ENCODE measurements at regions not wholly inside any gene's neighbourhood (a gene's known extent, or its start where the extent isn't known, plus 50 kb on each side); places are given as distances from the start of the nearest gene placed in this dataset.
A peak's percentile ranks its signal among the peaks of the same experiment; 100 is the strongest.

- no peak overlapping the region for H3K27ac Mint-ChIP-seq
- H3K4me3 Mint-ChIP-seq, result no peak overlapping the region
- peaks cover 5 to 79% (median 61%) of the 10 kb centered on the region in 3 donors for H3K27me3 Mint-ChIP-seq
- H3K36me3 Mint-ChIP-seq, result no peaks in the 10 kb centered on the region
- H3K4me1 Mint-ChIP-seq, result peaks cover 9 to 17% (median 12%) of the 10 kb centered on the region in 3 donors
- DNase-seq, result no peak
- peaks cover 0 to 2% (median 0%) of the 10 kb centered on the region in 7 donors for H3K9me3 Mint-ChIP-seq
- ATAC-seq (ENCODE audit: low read depth in 2 of 2), result no peak
Measured at GRCh38 chr20:62549499-62550086, 73.8 kb upstream of the GATA5 start.

DNA sequence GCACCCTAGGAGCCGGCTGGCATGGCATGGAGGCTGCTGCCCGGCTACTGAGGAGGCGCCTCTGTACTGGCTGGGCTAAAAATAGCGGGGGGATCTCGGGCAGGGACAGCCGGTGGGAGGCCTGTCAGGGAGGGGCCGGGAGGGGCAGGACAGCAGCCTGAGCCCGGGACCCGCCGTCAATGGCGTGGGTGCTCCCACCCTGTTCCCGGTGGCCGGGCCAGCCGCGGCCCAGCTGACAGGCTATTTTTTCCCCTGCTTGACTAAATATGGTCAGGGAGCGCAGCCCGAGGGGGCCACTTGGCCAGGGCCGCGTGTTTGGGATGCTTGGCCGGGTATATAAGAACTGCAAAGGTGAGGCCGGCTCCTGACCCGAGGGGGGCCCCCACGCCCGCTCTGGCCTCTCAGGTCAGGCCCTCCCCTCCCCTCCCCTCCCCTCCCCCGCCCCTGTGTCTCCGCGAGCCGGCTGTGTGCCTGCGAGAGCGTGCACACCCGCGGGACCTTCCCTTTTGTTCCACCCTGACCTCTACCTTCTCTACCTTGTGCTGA is 74.4 kb upstream of the GATA5 start:
- DNase-seq (no peak), ATAC-seq (ENCODE audit: low read depth in 2 of 2) (peak; percentile 21 to 26)
- Mint-ChIP-seq H3K4me1 (peaks cover 9 to 17% (median 12%) of the 10 kb centered on the region in 3 donors), H3K27ac (peak overlapping the region in 4 of 6 donors; percentile 45 to 95 (median 87)), H3K4me3 (peak overlapping the region; percentile 54 to 85 (median 78)), H3K36me3 (no peaks in the 10 kb centered on the region), H3K27me3 (peaks cover 5 to 84% (median 66%) of the 10 kb centered on the region in 3 donors), H3K9me3 (no peaks in the 10 kb centered on the region)

DNA sequence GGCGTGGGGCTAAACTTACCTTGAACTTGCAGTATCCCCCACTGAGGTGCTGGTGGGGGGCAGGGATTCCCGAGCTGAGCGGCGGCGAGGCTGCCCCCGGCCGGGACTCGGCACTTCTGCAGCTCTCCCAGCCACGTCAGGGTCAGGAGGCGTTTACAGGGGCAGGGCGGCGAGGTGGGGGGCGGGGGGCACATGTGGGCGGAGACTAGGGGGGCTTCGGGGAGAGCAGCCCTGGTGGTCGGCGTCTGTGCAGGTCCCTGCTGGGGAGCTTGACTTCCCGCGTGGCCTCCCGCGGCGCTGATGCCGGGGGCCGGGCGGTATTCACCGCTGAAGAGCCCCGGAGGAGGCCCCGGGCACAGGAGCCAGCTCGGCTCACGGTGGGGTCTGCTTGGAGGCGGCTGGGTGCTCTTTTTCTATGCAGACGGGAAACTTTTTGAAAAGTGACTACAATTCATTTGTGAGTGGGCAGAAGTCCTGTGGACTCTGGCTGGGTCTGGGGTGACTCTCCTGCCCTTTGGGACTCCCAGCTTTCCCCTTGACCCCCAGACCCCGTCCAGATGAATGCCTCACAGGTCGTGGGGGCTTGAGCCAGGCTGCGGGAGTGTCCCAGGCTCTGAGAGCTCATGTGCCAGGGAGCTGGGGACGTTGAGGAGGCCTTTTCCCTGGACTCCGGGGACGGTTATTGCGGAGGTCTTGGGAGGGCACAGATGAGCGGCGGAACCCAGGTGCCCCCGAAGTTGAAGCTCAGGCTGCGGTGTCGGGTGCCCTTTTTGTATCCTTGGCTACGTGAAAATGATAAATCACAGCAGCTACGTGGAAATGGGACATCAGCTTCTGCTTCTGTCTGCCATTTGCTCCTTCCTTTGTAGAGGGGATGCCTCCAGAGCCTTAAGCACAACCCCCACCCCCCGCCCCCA is 75.9 kb upstream of the GATA5 start:
- Mint-ChIP-seq H3K27me3 (peaks cover 5 to 87% (median 65%) of the 10 kb centered on the region in 3 donors), H3K27ac (peak overlapping the region in 1 of 6 donors; percentile 30), H3K9me3 (no peaks in the 10 kb centered on the region), H3K4me3 (peak overlapping the region in 7 of 8 donors; percentile 39 to 81 (median 61)), H3K36me3 (no peaks in the 10 kb centered on the region), H3K4me1 (peaks cover 9 to 17% (median 12%) of the 10 kb centered on the region in 3 donors)
- no peak for DNase-seq
- peak; percentile 38 to 44 for ATAC-seq (ENCODE audit: low read depth in 2 of 2)

GRCh38 chr20:62552613-62553012 is 76.8 kb upstream of the GATA5 start:
- ATAC-seq (ENCODE audit: low read depth in 2 of 2), result no peak
- Mint-ChIP-seq H3K4me3 (peak overlapping the region in 4 of 8 donors; percentile 21 to 69 (median 59)), H3K27ac (peak overlapping the region in 1 of 6 donors; percentile 38), H3K4me1 (peaks cover 9 to 17% (median 12%) of the 10 kb centered on the region in 3 donors), H3K36me3 (no peaks in the 10 kb centered on the region), H3K9me3 (no peaks in the 10 kb centered on the region), H3K27me3 (peaks cover 5 to 82% (median 55%) of the 10 kb centered on the region in 3 donors)
- no peak for DNase-seq

DNA sequence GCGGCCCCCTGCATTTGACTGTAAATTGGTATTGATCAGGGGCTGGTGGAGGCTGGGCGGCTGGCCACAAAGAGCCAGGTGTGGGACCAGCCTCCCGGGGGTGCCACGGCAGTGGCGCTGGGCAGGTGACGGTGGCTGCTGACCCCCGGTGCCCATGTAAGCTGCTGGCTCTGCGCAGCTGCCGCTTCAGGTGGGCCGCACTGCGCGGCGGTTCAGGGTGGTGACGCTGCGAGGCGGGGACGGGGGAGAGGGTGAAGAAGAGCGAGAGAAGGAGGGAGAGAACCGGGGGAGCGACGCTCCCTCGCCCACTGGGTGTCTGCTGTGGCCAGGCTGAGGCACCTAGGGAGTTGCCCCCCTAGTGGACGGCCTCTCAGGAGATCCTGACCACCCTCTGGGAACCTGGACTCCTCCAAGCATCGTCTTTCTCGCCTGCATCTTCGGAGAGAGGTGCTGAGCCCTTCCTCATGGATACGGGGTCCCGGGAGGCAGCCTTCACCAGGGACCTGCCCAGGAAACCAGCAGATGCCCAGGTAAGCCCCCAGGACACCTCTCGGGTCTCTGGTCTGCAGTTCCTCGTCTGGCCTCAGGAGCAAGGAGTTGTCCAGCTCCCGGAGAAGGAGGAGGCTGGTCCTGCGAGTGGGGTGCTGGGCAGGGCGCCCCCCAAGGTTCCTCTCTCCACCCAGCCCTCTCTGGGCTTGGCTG is 77.5 kb upstream of the GATA5 start:
- H3K27me3 Mint-ChIP-seq, result peaks cover 5 to 82% (median 52%) of the 10 kb centered on the region in 3 donors
- no peaks in the 10 kb centered on the region for H3K9me3 Mint-ChIP-seq
- peak overlapping the region in 2 of 8 donors; percentile 66 to 69 for H3K4me3 Mint-ChIP-seq
- no peaks in the 10 kb centered on the region for H3K36me3 Mint-ChIP-seq
- ATAC-seq (ENCODE audit: low read depth in 2 of 2), result no peak
- H3K4me1 Mint-ChIP-seq, result peaks cover 9 to 17% (median 12%) of the 10 kb centered on the region in 3 donors
- H3K27ac Mint-ChIP-seq, result no peak overlapping the region
- DNase-seq, result no peak

- DNase-seq (no peak), ATAC-seq (ENCODE audit: low read depth in 2 of 2) (no peak)
- Mint-ChIP-seq H3K36me3 (no peaks in the 10 kb centered on the region), H3K4me1 (peaks cover 9 to 17% (median 12%) of the 10 kb centered on the region in 3 donors), H3K9me3 (no peaks in the 10 kb centered on the region), H3K4me3 (peak overlapping the region in 1 of 8 donors; percentile 66), H3K27me3 (peaks cover 5 to 80% (median 49%) of the 10 kb centered on the region in 3 donors), H3K27ac (no peak overlapping the region)
Measured at GRCh38 chr20:62553838-62554161, 78.0 kb upstream of the GATA5 start.

DNA sequence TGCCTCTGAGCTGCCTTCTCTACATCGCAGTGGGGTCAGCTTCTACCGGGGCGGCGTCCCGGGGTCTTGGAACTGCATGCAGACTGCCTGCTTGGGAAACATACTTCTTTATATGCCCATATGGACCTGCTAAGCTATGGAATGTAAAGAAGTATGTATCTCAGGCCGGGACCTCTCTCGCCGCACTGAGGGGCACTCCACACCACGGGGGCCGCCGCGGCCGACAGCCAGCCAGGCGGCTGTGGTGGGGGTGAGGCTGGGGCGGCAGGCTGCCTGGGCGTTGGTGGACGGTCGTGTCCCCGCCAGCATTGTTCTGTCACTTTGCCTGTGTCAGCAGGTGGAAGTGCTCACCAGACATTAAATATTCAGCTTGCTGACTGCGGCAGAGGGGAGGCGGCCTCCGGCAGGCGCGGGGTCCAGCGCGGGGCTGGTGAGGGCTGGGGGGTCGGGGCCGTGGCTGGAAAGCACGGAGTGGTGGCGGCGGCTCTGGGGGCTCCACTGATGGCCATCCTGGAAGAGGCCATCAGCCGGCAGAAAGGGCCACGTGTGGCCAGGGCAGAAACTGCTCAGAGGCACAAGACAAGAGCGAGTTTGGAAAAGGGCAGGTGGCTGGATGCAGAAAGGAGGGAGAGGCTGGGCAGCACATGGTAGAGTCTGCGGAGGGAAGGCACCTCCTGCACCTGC is 78.6 kb upstream of the GATA5 start:
- Mint-ChIP-seq H3K9me3 (no peaks in the 10 kb centered on the region), H3K27ac (no peak overlapping the region), H3K4me1 (peaks cover 9 to 17% (median 12%) of the 10 kb centered on the region in 3 donors), H3K4me3 (peak overlapping the region in 1 of 8 donors; percentile 66), H3K27me3 (peaks cover 5 to 77% (median 47%) of the 10 kb centered on the region in 3 donors), H3K36me3 (no peaks in the 10 kb centered on the region)
- DNase-seq (no peak), ATAC-seq (ENCODE audit: low read depth in 2 of 2) (no peak)

GRCh38 chr20:62554898-62555641 is 79.3 kb upstream of the GATA5 start:
- Mint-ChIP-seq H3K4me1 (peaks cover 9 to 17% (median 12%) of the 10 kb centered on the region in 3 donors), H3K4me3 (no peak overlapping the region), H3K27ac (peak overlapping the region in 1 of 6 donors; percentile 57), H3K36me3 (no peaks in the 10 kb centered on the region), H3K27me3 (peaks cover 5 to 78% (median 50%) of the 10 kb centered on the region in 3 donors), H3K9me3 (no peaks in the 10 kb centered on the region)
- no peak for DNase-seq
- no peak for ATAC-seq (ENCODE audit: low read depth in 2 of 2)

DNA sequence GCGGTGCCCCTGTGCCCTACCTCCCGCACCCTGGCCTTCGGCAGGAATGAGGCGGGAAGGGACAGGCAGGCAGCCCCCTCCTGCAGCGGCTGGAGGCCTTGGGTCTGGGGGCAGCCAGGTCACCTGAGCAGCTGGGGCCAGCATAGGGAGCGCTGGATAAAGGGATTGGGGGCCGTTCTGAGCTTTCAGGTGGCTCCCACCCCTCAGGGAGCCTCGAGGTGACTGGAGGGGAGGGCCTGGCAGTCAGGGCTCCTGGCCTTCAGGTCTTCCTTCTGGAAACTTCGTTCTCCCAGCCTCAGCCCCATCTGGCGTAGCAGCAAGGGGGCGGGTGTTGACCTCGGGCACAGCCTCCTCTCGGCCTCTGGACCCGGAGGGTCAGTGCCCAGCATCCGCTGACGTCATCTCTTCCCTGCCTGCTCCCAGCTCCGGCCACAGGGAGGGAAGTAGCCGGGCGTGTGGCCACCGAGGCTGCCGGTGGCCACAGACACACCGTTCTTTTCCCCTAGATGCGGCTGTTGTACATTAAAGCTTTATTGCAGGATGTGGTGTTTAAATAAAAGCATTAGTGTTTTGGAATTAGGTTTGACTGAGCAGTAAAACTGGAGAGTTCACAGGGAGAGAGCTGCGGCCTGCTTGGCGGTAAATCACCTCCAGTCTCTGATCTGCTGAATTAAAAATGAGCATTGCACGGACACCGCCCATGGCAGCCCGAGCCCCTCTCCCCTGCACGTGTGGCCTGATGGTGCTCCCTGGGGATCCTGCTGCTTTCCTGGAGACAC is 80.0 kb upstream of the GATA5 start:
- H3K27ac Mint-ChIP-seq, result no peak overlapping the region
- peaks cover 4 to 10% (median 8%) of the 10 kb centered on the region in 3 donors for H3K4me1 Mint-ChIP-seq
- H3K9me3 Mint-ChIP-seq, result no peaks in the 10 kb centered on the region
- H3K27me3 Mint-ChIP-seq, result peaks cover 5 to 71% (median 42%) of the 10 kb centered on the region in 3 donors
- H3K36me3 Mint-ChIP-seq, result no peaks in the 10 kb centered on the region
- DNase-seq (no peak), ATAC-seq (ENCODE audit: low read depth in 2 of 2) (no peak)
- no peak overlapping the region for H3K4me3 Mint-ChIP-seq

GRCh38 chr20:62557462-62557861 is 81.7 kb upstream of the GATA5 start:
- H3K36me3 Mint-ChIP-seq, result no peaks in the 10 kb centered on the region
- H3K27me3 Mint-ChIP-seq, result peaks cover 10 to 68% (median 39%) of the 10 kb centered on the region in 3 donors
- no peak overlapping the region for H3K4me3 Mint-ChIP-seq
- peaks cover 7 to 9% (median 8%) of the 10 kb centered on the region in 3 donors for H3K4me1 Mint-ChIP-seq
- H3K9me3 Mint-ChIP-seq, result no peaks in the 10 kb centered on the region
- ATAC-seq (ENCODE audit: low read depth in 2 of 2), result no peak
- H3K27ac Mint-ChIP-seq, result no peak overlapping the region
- DNase-seq, result no peak

GRCh38 chr20:62557999-62558408 is 82.2 kb upstream of the GATA5 start:
- peak overlapping the region in 1 of 8 donors; percentile 50 for H3K4me3 Mint-ChIP-seq
- H3K27ac Mint-ChIP-seq, result no peak overlapping the region
- peaks cover 4 to 7% (median 7%) of the 10 kb centered on the region in 3 donors for H3K4me1 Mint-ChIP-seq
- DNase-seq (no peak), ATAC-seq (ENCODE audit: low read depth in 2 of 2) (no peak)
- peaks cover 6 to 65% (median 35%) of the 10 kb centered on the region in 3 donors for H3K27me3 Mint-ChIP-seq
- H3K36me3 Mint-ChIP-seq, result no peaks in the 10 kb centered on the region
- no peaks in the 10 kb centered on the region for H3K9me3 Mint-ChIP-seq
